ENCODE measurements at regions not wholly inside any gene's neighbourhood (a gene's known extent, or its start where the extent isn't known, plus 50 kb on each side); places are given as distances from the start of the nearest gene placed in this dataset.

- TF ChIP-seq CTCF (tag by site-specific recombination; IDR thresholded peaks at IDR 0.05) (no peak), ZNF416 (tag by site-specific recombination; IDR thresholded peaks at IDR 0.05) (no peak), ZNF292 (tag by site-specific recombination; IDR thresholded peaks at IDR 0.05; ENCODE audit: borderline replicate concordance, low read depth) (no peak), PBX3 (CRISPR knock-in tag; IDR thresholded peaks at IDR 0.05) (no peak), ZNF274 (IDR thresholded peaks at IDR 0.05; ENCODE audit: low read length) (no peak), ZNF274 (tag by site-specific recombination; IDR thresholded peaks at IDR 0.05; ENCODE audit: borderline replicate concordance) (no peak), ZNF146 (tag by site-specific recombination; IDR thresholded peaks at IDR 0.05) (no peak), ZNF521 (tag by site-specific recombination; IDR thresholded peaks at IDR 0.05) (no peak), KLF1 (tag by site-specific recombination; IDR thresholded peaks at IDR 0.05) (no peak), ZFP41 (tag by site-specific recombination; IDR thresholded peaks at IDR 0.05; ENCODE audit: borderline replicate concordance) (no peak)
- TF ChIP-seq, protein P1, sequence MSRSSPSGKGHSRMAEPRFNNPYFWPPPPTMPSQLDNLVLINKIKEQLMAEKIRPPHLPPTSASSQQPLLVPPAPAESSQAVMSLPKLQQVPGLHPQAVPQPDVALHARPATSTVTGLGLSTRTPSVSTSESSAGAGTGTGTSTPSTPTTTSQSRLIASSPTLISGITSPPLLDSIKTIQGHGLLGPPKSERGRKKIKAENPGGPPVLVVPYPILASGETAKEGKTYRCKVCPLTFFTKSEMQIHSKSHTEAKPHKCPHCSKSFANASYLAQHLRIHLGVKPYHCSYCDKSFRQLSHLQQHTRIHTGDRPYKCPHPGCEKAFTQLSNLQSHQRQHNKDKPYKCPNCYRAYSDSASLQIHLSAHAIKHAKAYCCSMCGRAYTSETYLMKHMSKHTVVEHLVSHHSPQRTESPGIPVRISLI (tag by site-specific recombination; IDR thresholded peaks at IDR 0.05), result no peak
- TF ChIP-seq, protein P2, sequence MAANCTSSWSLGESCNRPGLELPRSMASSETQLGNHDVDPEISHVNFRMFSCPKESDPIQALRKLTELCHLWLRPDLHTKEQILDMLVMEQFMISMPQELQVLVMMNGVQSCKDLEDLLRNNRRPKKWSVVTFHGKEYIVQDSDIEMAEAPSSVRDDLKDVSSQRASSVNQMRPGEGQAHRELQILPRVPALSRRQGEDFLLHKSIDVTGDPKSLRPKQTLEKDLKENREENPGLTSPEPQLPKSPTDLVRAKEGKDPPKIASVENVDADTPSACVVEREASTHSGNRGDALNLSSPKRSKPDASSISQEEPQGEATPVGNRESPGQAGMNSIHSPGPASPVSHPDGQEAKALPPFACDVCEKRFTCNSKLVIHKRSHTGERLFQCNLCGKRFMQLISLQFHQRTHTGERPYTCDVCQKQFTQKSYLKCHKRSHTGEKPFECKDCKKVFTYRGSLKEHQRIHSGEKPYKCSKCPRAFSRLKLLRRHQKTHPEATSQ (tag by site-specific recombination; IDR thresholded peaks at IDR 0.05), result no peak
Measured at GRCh38 chr4:133637161-133637560, 488.1 kb downstream of the PCDH10 start.
